ENCODE measurements at regions not wholly inside any gene's neighbourhood (a gene's known extent, or its start where the extent isn't known, plus 50 kb on each side); places are given as distances from the start of the nearest gene placed in this dataset.
"Not testable (repeated sequence)": the region's sequence is repeated elsewhere in the genome, so short reads cannot be mapped to it uniquely, and the experiment has no call there.

DNA sequence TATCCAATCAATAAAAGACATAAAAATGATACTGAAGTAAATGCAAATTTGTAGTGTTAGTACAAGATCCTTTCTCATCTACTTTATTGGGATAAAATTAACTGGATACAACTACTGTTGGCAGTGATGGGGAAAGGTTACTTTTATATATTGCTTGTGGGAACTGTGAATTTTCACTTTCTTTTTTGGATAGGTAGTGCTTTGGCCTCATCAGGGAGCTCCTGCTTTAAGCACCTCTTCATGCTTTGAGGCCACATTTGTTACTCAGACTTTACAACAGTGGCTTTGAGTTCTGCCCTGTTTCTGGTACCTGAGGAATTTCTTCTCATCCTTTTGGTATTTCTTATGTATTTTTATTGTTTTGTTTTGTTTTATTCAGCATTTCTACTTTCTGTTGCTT, 134.7 kb upstream of the XIST start:
- DNase-seq (ENCODE audit: low read depth in 1 of 2, low spot score in 1 of 2) = no peak
- FAIRE-seq = no peak
- H3K4me1 ChIP-seq = no peaks in the 10 kb centered on the region
- ATAC-seq = no peak
- no peak overlapping the region for H3K4me3 ChIP-seq
- no peak overlapping the region for H3K4me2 ChIP-seq
- CTCF ChIA-PET = no interaction called here
- no peak for TF ChIP-seq RFX5 (IDR thresholded peaks at IDR 0.05)
- no peak for TF ChIP-seq CHD2 (IDR thresholded peaks at IDR 0.05; ENCODE audit: low read length, partially characterized antibody)
- no peak for TF ChIP-seq RNF2 (IDR thresholded peaks at IDR 0.05; ENCODE audit: borderline replicate concordance, low read depth)
- POLR2A ChIA-PET = no interaction called here
- H3K27ac ChIP-seq = no peak overlapping the region
- H3K9me3 ChIP-seq = peaks cover 17% of the 10 kb centered on the region; the same call in 2 of the 3 replicates

DNA sequence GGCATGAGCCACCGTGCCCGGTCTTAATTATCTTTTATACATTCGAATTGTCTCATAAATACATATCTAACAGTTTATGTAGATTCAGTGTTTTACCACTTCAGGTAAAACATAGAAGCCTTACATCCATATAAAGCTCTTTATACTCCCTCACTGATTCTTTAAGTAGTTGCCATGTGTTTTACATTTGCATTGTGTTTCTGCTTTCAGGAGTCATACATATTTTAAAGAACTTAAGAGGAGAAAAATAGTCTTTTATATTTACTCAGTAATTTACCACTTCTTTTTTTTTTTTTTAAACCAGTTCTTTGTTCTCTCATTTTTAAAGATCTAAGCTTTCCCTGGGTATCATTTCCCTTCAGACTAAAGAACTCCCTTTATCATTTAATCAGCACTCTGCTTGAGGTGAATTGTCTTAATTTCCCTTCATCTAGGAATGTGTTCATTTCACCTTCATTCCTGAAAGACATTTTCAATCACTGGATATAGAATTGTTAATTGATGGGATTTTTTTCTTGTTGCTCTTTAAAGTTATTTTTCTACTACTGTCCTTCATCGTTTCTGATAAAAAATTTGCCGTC, 127.1 kb upstream of the XIST start:
- Histone ChIP-seq H3K4me2 (no peak overlapping the region), H3K27ac (no peak overlapping the region), H3K4me1 (no peaks in the 10 kb centered on the region), H3K4me3 (no peak overlapping the region), H3K9me3 (no peaks in the 10 kb centered on the region)
- FAIRE-seq (peak; percentile 7), DNase-seq (ENCODE audit: low read depth in 1 of 2, low spot score in 1 of 2) (no peak), ATAC-seq (no peak)
- ChIA-PET POLR2A (no interaction called here), CTCF (no interaction called here)
- WGBS (ENCODE audit: missing lambda C conversion rate) = 95% methylated on average over 5 of the region's 5 CpGs
- TF ChIP-seq, protein P1, sequence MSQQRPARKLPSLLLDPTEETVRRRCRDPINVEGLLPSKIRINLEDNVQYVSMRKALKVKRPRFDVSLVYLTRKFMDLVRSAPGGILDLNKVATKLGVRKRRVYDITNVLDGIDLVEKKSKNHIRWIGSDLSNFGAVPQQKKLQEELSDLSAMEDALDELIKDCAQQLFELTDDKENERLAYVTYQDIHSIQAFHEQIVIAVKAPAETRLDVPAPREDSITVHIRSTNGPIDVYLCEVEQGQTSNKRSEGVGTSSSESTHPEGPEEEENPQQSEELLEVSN (IDR thresholded peaks at IDR 0.05; ENCODE audit: borderline replicate concordance, low read depth) = no peak
- TF ChIP-seq, protein P2, sequence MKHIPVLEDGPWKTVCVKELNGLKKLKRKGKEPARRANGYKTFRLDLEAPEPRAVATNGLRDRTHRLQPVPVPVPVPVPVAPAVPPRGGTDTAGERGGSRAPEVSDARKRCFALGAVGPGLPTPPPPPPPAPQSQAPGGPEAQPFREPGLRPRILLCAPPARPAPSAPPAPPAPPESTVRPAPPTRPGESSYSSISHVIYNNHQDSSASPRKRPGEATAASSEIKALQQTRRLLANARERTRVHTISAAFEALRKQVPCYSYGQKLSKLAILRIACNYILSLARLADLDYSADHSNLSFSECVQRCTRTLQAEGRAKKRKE (CRISPR knock-in tag; IDR thresholded peaks at IDR 0.05; ENCODE audit: low read depth) = no peak
- TF ChIP-seq FOSL2 (IDR thresholded peaks at IDR 0.05) (no peak), FOSL2 (CRISPR knock-in tag; IDR thresholded peaks at IDR 0.05) (no peak), ESRRA (IDR thresholded peaks at IDR 0.05; ENCODE audit: borderline replicate concordance, low read length) (no peak), CBX8 (IDR thresholded peaks at IDR 0.05) (no peak), SMC3 (IDR thresholded peaks at IDR 0.05) (no peak), NR3C1 (IDR thresholded peaks at IDR 0.05) (no peak), POLR2A (IDR thresholded peaks at IDR 0.05; ENCODE audit: low read length) (no peak), CEBPB (IDR thresholded peaks at IDR 0.05) (no peak), ZFP36 (IDR thresholded peaks at IDR 0.05; ENCODE audit: borderline replicate concordance, partially characterized antibody) (no peak)
- TF ChIP-seq, protein P3, sequence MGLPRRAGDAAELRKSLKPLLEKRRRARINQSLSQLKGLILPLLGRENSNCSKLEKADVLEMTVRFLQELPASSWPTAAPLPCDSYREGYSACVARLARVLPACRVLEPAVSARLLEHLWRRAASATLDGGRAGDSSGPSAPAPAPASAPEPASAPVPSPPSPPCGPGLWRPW (IDR thresholded peaks at IDR 0.05) = no peak
- TF ChIP-seq, protein P4, sequence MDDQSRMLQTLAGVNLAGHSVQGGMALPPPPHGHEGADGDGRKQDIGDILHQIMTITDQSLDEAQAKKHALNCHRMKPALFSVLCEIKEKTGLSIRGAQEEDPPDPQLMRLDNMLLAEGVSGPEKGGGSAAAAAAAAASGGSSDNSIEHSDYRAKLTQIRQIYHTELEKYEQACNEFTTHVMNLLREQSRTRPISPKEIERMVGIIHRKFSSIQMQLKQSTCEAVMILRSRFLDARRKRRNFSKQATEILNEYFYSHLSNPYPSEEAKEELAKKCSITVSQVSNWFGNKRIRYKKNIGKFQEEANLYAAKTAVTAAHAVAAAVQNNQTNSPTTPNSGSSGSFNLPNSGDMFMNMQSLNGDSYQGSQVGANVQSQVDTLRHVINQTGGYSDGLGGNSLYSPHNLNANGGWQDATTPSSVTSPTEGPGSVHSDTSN (IDR thresholded peaks at IDR 0.05) = no peak

DNA sequence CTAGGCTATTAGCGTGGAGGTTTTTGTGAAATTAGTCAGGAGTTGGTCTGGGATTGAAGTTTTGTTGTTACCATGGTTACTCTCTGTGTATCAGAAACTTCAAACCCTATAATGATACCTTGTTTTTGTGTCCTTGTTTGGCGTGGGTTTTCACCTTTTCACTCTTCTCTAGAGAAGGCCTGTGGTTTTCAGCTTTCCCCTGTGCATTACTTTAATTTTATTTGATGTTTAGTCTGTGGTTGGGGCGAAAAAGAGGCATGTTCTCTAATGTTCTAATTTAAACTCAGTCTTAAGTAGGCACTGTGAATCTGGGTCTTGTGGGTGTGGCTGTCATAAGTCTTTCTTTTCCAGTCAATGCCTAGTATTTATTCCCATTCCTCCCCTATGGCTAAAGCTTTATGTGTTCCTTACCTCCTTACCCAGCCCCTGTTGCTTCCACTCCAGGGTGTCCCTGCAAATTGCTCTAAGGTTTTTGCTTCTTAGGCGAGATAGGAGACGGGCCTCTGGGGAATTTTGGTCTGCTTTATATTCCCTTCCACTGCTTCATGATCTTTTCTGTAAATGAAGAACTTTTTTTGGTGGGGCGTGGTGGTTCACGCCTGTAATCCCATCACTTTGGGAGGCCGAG, 125.1 kb upstream of the XIST start:
- Histone ChIP-seq H3K9me3 (no peaks in the 10 kb centered on the region), H3K4me1 (no peaks in the 10 kb centered on the region), H3K4me2 (no peak overlapping the region), H3K4me3 (no peak overlapping the region), H3K27ac (no peak overlapping the region)
- 94% methylated on average over 8 of the region's 8 CpGs for WGBS (ENCODE audit: missing lambda C conversion rate)
- no peak for FAIRE-seq
- TF ChIP-seq EHF (CRISPR knock-in tag; IDR thresholded peaks at IDR 0.05) = no peak
- no peak for TF ChIP-seq FOSB (CRISPR knock-in tag; IDR thresholded peaks at IDR 0.05)
- TF ChIP-seq, protein P5, sequence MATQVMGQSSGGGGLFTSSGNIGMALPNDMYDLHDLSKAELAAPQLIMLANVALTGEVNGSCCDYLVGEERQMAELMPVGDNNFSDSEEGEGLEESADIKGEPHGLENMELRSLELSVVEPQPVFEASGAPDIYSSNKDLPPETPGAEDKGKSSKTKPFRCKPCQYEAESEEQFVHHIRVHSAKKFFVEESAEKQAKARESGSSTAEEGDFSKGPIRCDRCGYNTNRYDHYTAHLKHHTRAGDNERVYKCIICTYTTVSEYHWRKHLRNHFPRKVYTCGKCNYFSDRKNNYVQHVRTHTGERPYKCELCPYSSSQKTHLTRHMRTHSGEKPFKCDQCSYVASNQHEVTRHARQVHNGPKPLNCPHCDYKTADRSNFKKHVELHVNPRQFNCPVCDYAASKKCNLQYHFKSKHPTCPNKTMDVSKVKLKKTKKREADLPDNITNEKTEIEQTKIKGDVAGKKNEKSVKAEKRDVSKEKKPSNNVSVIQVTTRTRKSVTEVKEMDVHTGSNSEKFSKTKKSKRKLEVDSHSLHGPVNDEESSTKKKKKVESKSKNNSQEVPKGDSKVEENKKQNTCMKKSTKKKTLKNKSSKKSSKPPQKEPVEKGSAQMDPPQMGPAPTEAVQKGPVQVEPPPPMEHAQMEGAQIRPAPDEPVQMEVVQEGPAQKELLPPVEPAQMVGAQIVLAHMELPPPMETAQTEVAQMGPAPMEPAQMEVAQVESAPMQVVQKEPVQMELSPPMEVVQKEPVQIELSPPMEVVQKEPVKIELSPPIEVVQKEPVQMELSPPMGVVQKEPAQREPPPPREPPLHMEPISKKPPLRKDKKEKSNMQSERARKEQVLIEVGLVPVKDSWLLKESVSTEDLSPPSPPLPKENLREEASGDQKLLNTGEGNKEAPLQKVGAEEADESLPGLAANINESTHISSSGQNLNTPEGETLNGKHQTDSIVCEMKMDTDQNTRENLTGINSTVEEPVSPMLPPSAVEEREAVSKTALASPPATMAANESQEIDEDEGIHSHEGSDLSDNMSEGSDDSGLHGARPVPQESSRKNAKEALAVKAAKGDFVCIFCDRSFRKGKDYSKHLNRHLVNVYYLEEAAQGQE (IDR thresholded peaks at IDR 0.05) = no peak
- CTCF ChIA-PET = no interaction called here
- no peak for ATAC-seq
- no peak for DNase-seq (ENCODE audit: low read depth in 1 of 2, low spot score in 1 of 2)
- POLR2A ChIA-PET = interaction anchor here (0.7 kb wide), 1 partner anchor 397 kb away, joined by 3 read pairs; no protein-coding TSS in a partner anchor

DNA sequence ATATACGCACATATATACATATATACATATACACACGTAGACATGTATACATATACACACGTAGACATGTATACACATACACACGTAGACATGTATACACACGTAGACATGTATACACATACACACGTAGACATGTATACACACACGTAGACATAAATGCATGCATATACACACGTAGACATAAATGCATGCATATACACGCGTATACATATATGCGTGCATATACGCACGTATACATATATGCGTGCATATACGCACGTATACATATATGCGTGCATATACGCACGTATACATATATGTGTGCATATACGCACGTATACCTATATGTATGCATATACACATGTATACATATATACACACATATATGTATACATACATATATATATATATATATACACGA, 114.9 kb upstream of the XIST start:
- ATAC-seq; H3K4me1 ChIP-seq; FAIRE-seq; H3K4me2 ChIP-seq; H3K4me3 ChIP-seq; POLR2A ChIA-PET; DNase-seq (ENCODE audit: low read depth in 1 of 2, low spot score in 1 of 2); H3K27ac ChIP-seq; CTCF ChIA-PET; H3K9me3 ChIP-seq: not testable (repeated sequence)
- 82% methylated on average over 22 of the region's 22 CpGs for WGBS (ENCODE audit: missing lambda C conversion rate)

Measured in A549 (cell line).